Esophagus squamous epithelium (tissue), 5 donors: ENCODE measurements at regions not wholly inside any gene's neighbourhood (a gene's known extent, or its start where the extent isn't known, plus 50 kb on each side); places are given as distances from the start of the nearest gene placed in this dataset.

ENCODE experiments used
- DNase-seq: peaks from one replicate; lab custom pipeline; 2025; lab: John Stamatoyannopoulos, UW
- H3K27ac ChIP-seq, 4 donors: fragments of 200-600 bp; sonication (generic); one replicate each; pipeline ENCODE4 v1.5.1; 2016 to 2019; ENCODE audit warnings: mild to moderate bottlenecking in 1 of 4
- H3K27me3 ChIP-seq, 4 donors: fragments of 200-600 bp; sonication (generic); 1 replicate in 3 of 4; 2 replicates in 1 of 4; pipeline versions ENCODE4 v1.5.1 to v1.6.0; 2017 to 2021; ENCODE audit warnings: antibody characterized with exemption in 1 of 4
- H3K36me3 ChIP-seq, 3 donors: fragments of 200-600 bp; sonication (generic); one replicate each; pipeline ENCODE4 v1.5.1; 2016 to 2019
- H3K4me1 ChIP-seq, 3 donors: fragments of 200-600 bp; sonication (generic); one replicate each; pipeline ENCODE4 v1.5.1; 2017 to 2019
- H3K4me3 ChIP-seq, 4 donors: fragments of 200-600 bp; sonication (generic); 1 replicate in 3 of 4; 2 replicates in 1 of 4; pipeline ENCODE4 v1.5.1; 2016 to 2019; ENCODE audit warnings: mild to moderate bottlenecking in 2 of 4, moderate library complexity in 1 of 4
- H3K9me3 ChIP-seq, 3 donors: fragments of 200-600 bp; sonication (generic); one replicate each; pipeline ENCODE4 v1.5.1; 2016 to 2019
- POLR2A ChIP-seq, 4 donors: fragments of 450-650 bp; IDR thresholded peaks; one replicate each; pipeline ENCODE4 v1.6.1; 2017; ENCODE audit warnings: antibody characterized with exemption in 4 of 4, mild to moderate bottlenecking in 4 of 4, moderate library complexity in 3 of 4
- WGBS, 2 donors: methylation state at CpG; one replicate each; pipeline ENCODE4 v1.1.5; 2018; 5-methylcytosine and 5-hydroxymethylcytosine counted together
- intact Hi-C: fragments of 100-400 bp; cut with DNase I; formaldehyde crosslinking; loops from one replicate; pipeline ENCODE4 v1.15.0; 2022
- TF ChIP-seq, protein P1 (sequence below), 6 experiments: fragments of 450-650 bp in 4 of 6; fragments of 200-600 bp in 2 of 6; sonication (generic) in 2 of 6; IDR thresholded peaks; one replicate each; pipeline ENCODE4 v1.5.1; 2016 to 2019; ENCODE audit warnings: antibody characterized with exemption in 6 of 6, mild to moderate bottlenecking in 4 of 6, moderate library complexity in 4 of 6
- donor health status: DM: yes; HTN: yes; CAD: no.

DNA sequence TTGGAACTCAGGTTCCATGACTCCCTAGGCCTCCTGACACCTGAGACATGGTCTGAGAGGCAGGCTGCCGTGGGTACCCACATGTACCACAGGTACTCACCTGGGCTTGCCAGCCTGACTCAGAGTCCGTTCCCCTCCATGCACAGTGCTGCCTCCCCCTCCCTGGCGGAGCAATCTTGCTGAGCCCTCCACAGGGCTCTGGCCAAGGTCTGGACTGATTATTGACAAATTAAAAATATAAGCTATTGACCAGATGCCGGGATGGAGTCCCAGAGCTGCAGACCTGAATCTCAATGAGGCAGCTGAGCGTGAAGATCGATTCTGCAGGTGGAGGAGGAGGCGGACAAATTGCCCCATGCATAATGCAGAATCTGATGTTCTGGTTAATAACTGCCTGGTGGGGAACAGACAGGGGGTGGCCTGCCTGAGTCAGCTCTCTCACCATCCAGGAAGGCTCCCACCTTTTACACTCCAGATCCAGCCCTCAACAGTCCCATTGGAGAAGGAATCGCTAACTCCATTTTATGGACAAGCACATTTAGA lies 422.7 kb downstream of the MIAT start:
- H3K4me3 ChIP-seq: no peak overlapping the region
- H3K4me1 ChIP-seq: no peaks in the 10 kb centered on the region
- TF ChIP-seq POLR2A (IDR thresholded peaks at IDR 0.05): no peak
- TF ChIP-seq, protein P1, sequence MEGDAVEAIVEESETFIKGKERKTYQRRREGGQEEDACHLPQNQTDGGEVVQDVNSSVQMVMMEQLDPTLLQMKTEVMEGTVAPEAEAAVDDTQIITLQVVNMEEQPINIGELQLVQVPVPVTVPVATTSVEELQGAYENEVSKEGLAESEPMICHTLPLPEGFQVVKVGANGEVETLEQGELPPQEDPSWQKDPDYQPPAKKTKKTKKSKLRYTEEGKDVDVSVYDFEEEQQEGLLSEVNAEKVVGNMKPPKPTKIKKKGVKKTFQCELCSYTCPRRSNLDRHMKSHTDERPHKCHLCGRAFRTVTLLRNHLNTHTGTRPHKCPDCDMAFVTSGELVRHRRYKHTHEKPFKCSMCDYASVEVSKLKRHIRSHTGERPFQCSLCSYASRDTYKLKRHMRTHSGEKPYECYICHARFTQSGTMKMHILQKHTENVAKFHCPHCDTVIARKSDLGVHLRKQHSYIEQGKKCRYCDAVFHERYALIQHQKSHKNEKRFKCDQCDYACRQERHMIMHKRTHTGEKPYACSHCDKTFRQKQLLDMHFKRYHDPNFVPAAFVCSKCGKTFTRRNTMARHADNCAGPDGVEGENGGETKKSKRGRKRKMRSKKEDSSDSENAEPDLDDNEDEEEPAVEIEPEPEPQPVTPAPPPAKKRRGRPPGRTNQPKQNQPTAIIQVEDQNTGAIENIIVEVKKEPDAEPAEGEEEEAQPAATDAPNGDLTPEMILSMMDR (IDR thresholded peaks at IDR 0.05): no peak
- H3K27me3 ChIP-seq: peaks cover 0 to 59% (median 0%) of the 10 kb centered on the region in 4 donors
- no peaks in the 10 kb centered on the region for H3K36me3 ChIP-seq
- no peak overlapping the region for H3K27ac ChIP-seq
- intact Hi-C loops: no loop called here
- no peak for DNase-seq
- 82 to 86% methylated on average over 1 to 4 of the region's 8 CpGs for WGBS, 2 donors
- no peaks in the 10 kb centered on the region for H3K9me3 ChIP-seq

DNA sequence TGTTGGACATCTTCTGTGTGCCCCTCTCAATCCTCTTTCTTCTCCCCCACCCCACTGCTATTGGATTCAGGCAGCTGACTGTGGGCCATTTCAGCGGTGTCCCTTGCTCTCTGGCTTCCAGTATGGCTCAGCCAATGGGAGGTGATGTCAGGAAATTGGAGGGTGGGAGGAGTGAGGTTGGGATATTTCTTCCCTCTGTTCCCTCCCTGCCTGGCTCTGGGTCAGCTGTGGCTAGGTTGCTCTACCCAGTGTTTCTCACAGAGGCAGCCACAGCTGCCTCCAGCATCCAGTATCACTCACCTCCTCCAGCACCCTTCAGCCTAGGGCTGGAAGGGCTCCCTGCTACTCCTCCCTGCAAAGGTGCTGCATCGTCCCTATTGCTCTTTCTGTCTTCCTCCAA lies 423.5 kb downstream of the MIAT start:
- TF ChIP-seq POLR2A (IDR thresholded peaks at IDR 0.05): no peak
- H3K27ac ChIP-seq: no peak overlapping the region
- H3K4me3 ChIP-seq: no peak overlapping the region
- intact Hi-C loops: no loop called here
- H3K9me3 ChIP-seq: no peaks in the 10 kb centered on the region
- WGBS, 2 donors: 52 to 62% methylated on average over 2 of the region's 2 CpGs
- no peaks in the 10 kb centered on the region for H3K4me1 ChIP-seq
- no peaks in the 10 kb centered on the region for H3K36me3 ChIP-seq
- H3K27me3 ChIP-seq: peaks cover 0 to 60% (median 0%) of the 10 kb centered on the region in 4 donors
- no peak for DNase-seq

DNA sequence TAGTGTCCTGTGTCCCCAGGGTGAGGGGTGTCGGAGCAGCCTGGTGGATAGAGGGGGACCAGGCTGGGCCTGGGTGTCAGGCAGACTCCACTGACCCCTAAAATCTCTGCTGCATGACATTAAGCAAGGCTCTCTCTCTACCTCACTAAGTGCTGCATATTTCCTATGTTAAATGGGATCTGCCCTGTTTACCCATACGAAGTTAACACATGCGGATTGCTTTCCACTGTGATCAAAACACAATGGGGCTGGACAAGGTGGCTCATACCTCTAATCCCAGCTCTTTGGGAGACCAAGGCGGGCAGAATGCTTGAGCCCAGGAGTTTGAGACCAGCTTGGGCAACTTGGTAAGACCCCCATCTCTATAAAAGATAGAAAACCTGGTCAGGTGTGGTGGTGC lies 426.2 kb downstream of the MIAT start:
- H3K4me1 ChIP-seq: no peaks in the 10 kb centered on the region
- peaks cover 0 to 8% (median 2%) of the 10 kb centered on the region in 3 donors for H3K9me3 ChIP-seq
- WGBS, 2 donors: 70 to 71% methylated on average over 3 of the region's 4 CpGs
- H3K27me3 ChIP-seq: peaks cover 0 to 51% (median 0%) of the 10 kb centered on the region in 4 donors
- H3K4me3 ChIP-seq: no peak overlapping the region
- intact Hi-C loops: no loop called here
- no peak for TF ChIP-seq POLR2A (IDR thresholded peaks at IDR 0.05)
- TF ChIP-seq, protein P1 (IDR thresholded peaks at IDR 0.05): no peak
- DNase-seq: no peak
- no peak overlapping the region for H3K27ac ChIP-seq
- H3K36me3 ChIP-seq: no peaks in the 10 kb centered on the region

DNA sequence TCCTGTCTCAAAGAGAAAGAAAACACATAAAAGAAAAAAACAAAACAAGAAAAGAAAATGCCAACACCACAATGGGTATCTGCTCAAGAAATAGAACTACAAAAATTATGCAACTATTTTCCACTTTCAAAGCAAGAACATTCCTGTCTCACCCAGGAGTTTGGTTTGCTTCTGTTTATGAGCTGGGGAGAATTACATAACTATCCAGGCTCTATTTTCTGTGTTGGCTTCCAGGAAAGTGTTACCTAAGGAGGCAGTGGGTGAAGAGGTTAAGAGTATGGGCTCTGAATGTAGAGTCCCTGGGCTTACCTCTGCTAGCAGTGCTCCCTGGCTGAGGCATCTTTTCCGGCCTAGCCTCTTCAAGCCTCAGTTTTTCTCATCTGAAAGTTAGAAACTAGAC lies 426.7 kb downstream of the MIAT start:
- Histone ChIP-seq H3K9me3 (peaks cover 0 to 8% (median 2%) of the 10 kb centered on the region in 3 donors), H3K4me1 (no peaks in the 10 kb centered on the region), H3K27me3 (peaks cover 0 to 51% (median 0%) of the 10 kb centered on the region in 4 donors), H3K27ac (no peak overlapping the region), H3K4me3 (no peak overlapping the region), H3K36me3 (no peaks in the 10 kb centered on the region)
- intact Hi-C loops: no loop called here
- 83 to 94% methylated on average over 1 of the region's 1 CpG for WGBS, 2 donors
- DNase-seq: no peak
- TF ChIP-seq POLR2A (IDR thresholded peaks at IDR 0.05): no peak
- TF ChIP-seq, protein P1 (IDR thresholded peaks at IDR 0.05): no peak

DNA sequence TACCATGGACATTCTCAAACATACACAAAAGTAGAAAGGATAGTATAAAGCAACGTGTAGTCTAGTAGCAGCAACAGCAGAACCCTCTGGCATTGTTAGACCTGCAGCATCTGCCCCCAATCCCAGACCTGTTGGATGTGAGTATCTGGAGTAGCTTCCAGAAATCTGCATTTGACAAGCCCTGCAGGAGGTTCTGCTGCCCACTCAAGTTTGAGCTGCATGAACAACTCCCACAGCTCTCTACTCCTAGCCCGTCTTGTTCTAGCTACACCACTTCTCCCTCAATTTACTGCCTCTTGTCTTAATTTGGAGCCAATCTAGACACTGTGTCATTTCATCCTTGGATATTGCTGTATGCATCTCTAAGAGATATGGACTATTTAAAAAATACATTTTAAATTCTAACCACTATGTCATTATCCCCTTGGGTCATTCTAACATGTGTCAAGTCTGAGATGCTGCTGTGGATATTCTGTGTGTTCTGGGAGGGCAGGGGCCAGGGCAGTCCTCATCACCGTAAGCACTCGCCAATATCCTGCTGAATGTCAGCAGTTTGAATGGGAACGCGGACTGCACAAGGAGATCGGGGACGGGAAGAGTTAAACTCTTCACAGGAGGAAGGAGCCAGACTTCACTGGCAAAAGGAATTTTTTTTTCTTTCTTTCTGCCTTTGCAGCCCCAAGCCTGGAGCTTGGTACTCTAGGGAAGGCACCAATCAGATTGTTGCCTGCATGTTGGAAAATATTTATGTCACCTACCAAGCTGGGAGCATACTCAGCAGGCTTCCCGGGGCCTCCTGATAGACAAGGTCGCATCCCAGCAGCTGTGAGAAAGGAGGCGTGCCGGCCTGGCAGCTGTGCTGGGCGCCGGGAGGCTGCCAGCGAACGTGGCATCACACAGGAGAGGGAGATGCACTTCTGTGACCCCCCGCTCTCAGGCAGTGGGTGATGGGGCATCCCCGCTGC lies 429.0 kb downstream of the MIAT start:
- no peaks in the 10 kb centered on the region for H3K36me3 ChIP-seq
- H3K27ac ChIP-seq: no peak overlapping the region
- H3K27me3 ChIP-seq: peaks cover 0 to 50% (median 0%) of the 10 kb centered on the region in 4 donors
- no peak overlapping the region for H3K4me3 ChIP-seq
- peaks cover 0 to 8% (median 2%) of the 10 kb centered on the region in 3 donors for H3K9me3 ChIP-seq
- DNase-seq: no peak
- no peak for TF ChIP-seq POLR2A (IDR thresholded peaks at IDR 0.05)
- TF ChIP-seq, protein P1 (IDR thresholded peaks at IDR 0.05): no peak
- H3K4me1 ChIP-seq: no peaks in the 10 kb centered on the region
- intact Hi-C loops: no loop called here
- 53 to 61% methylated on average over 8 of the region's 18 CpGs for WGBS, 2 donors
